Suprapubic skin (tissue), 4 donors: ENCODE measurements at regions not wholly inside any gene's neighbourhood (a gene's known extent, or its start where the extent isn't known, plus 50 kb on each side); places are given as distances from the start of the nearest gene placed in this dataset.

Source experiments
- EP300 ChIP-seq: sonication (generic); formaldehyde crosslinking; IDR thresholded peaks from one replicate; pipeline ENCODE4 v1.6.1; 2017; ENCODE audit warnings: antibody characterized with exemption
- POLR2A ChIP-seq, 2 donors: fragments of 450-650 bp; IDR thresholded peaks; one replicate each; pipeline ENCODE4 v1.6.1; 2017; ENCODE audit warnings: antibody characterized with exemption in 2 of 2, mild to moderate bottlenecking in 2 of 2, moderate library complexity in 2 of 2
- POLR2AphosphoS5 ChIP-seq, 3 donors: sonication (generic); formaldehyde crosslinking; IDR thresholded peaks; one replicate each; pipeline ENCODE4 v1.6.1; 2017; ENCODE audit warnings: antibody characterized with exemption in 3 of 3
- TF ChIP-seq, protein P1 (sequence below), 2 donors: fragments of 200-600 bp in 1 of 2; fragments of 450-650 bp in 1 of 2; sonication (generic) in 1 of 2; IDR thresholded peaks; one replicate each; pipeline ENCODE4 v1.5.1; 2016 to 2019; ENCODE audit warnings: antibody characterized with exemption in 2 of 2, mild to moderate bottlenecking in 1 of 2, moderate library complexity in 1 of 2

DNA sequence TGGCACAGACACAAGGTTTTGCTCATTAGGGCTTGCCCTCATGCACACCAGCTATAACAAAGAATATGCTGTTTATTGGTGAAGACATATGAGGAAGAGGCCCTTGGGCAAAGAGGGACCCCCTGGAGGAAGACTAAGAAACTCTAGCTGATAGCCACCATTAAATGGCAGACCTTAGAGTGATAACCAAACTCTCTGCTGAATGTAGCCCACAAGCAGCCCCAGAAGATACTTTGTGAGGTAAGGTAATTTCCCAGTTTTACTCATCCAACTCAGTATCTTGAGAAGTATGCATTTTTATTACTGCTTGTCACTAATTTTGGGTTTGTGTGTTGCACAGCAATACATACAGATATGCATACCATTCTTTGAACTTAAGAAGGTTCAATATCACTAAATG is 563.3 kb downstream of the DOK5 start:
- TF ChIP-seq POLR2AphosphoS5 (IDR thresholded peaks at IDR 0.05) = no peak
- TF ChIP-seq, protein P1, sequence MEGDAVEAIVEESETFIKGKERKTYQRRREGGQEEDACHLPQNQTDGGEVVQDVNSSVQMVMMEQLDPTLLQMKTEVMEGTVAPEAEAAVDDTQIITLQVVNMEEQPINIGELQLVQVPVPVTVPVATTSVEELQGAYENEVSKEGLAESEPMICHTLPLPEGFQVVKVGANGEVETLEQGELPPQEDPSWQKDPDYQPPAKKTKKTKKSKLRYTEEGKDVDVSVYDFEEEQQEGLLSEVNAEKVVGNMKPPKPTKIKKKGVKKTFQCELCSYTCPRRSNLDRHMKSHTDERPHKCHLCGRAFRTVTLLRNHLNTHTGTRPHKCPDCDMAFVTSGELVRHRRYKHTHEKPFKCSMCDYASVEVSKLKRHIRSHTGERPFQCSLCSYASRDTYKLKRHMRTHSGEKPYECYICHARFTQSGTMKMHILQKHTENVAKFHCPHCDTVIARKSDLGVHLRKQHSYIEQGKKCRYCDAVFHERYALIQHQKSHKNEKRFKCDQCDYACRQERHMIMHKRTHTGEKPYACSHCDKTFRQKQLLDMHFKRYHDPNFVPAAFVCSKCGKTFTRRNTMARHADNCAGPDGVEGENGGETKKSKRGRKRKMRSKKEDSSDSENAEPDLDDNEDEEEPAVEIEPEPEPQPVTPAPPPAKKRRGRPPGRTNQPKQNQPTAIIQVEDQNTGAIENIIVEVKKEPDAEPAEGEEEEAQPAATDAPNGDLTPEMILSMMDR (IDR thresholded peaks at IDR 0.05) = no peak
- no peak for TF ChIP-seq EP300
- no peak for TF ChIP-seq POLR2A (IDR thresholded peaks at IDR 0.05)
